ENCODE measurements at regions not wholly inside any gene's neighbourhood (a gene's known extent, or its start where the extent isn't known, plus 50 kb on each side); places are given as distances from the start of the nearest gene placed in this dataset.

DNA sequence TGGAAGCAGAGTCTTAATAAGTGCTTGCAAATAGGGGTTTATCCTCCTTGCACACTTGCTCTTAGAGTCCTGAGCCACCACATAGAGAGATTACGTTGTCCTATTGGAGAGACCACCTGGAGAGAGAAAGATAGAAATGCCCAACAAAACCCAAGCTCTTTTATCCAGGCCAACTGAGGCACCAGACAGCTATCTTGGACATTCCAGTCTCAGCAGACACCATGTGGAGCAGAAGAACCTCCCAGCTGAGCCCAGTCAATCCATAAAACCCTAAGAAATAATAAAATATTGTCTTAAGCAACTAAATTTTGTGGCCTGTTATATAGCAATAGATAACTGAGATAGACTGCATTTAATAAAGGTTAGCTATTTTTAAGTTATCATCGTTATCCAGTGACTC is 105.7 kb upstream of the PFN2 start:
- ChIA-PET POLR2A (ENCODE audit: low non-redundant PET) (no interaction called here), CTCF (interaction anchor here (0.6 to 0.7 kb wide), 2 partner anchors 50 to 109 kb away, joined by 3 read pairs; no protein-coding TSS in a partner anchor)
- no peak overlapping the region for H3K27ac ChIP-seq
- no peak for DNase-seq (ENCODE audit: low spot score)
- TF ChIP-seq, protein P1, sequence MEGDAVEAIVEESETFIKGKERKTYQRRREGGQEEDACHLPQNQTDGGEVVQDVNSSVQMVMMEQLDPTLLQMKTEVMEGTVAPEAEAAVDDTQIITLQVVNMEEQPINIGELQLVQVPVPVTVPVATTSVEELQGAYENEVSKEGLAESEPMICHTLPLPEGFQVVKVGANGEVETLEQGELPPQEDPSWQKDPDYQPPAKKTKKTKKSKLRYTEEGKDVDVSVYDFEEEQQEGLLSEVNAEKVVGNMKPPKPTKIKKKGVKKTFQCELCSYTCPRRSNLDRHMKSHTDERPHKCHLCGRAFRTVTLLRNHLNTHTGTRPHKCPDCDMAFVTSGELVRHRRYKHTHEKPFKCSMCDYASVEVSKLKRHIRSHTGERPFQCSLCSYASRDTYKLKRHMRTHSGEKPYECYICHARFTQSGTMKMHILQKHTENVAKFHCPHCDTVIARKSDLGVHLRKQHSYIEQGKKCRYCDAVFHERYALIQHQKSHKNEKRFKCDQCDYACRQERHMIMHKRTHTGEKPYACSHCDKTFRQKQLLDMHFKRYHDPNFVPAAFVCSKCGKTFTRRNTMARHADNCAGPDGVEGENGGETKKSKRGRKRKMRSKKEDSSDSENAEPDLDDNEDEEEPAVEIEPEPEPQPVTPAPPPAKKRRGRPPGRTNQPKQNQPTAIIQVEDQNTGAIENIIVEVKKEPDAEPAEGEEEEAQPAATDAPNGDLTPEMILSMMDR (conservative IDR thresholded peaks at IDR 0.05; ENCODE audit: low read depth), result no peak

DNA sequence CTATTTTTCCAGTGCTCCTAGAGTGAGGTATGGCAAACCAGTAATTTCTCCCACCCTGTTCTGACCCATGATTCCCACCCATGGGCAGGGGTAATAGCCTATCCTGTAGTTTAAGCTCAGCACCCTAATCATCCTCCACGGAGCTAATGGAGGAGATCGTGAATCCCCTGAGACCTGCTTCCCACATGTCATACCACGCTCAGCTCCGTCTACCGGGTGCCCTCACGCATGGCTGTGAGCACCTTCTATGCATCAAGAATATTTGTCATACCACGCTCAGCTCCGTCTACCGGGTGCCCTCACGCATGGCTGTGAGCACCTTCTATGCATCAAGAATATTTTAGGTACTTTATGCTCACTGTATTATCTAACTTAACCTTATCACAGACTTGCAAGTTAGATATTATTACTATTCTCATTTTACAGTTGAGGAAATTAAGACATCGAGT is 104.7 kb upstream of the PFN2 start:
- TF ChIP-seq, protein P1 (conservative IDR thresholded peaks at IDR 0.05; ENCODE audit: low read depth), result no peak
- POLR2A ChIA-PET (ENCODE audit: low non-redundant PET), result no interaction called here
- DNase-seq (ENCODE audit: low spot score), result no peak
- CTCF ChIA-PET, result no interaction called here
- H3K27ac ChIP-seq, result no peak overlapping the region

DNA sequence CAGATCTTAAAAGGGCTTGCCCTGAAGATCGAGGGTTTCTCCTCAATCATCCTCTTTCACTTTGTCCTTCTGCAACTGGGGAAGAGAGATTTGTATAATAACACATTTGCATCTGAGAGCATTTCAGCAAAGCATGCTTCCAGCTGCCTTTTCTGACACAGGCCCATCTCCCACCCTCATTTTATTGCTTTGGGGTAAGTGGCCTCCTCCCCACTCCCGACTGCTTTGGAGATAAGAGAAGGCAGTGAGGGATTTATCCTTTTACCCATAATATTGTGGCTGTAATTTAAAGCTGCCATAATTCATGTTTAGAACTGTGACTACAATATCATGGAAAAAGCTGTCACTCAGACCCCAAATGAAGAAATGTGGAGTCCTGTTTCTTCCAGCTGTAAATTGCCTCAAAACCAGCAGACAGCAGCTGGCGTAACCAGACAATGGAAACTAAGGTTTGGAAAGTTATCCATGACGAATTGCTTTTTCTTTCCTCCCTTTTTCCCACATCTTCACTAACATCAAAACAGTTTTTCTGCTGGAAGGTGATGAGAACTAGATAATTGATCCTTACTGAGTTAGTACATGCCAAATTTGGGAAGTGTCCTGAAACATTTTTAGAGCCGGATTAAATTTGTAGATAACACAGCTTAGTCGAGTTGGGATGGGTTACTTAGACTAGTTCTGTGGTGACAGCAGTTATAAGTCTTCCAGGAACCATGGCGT is 104.2 kb upstream of the PFN2 start:
- TF ChIP-seq, protein P1 (conservative IDR thresholded peaks at IDR 0.05; ENCODE audit: low read depth), result no peak
- CTCF ChIA-PET, result no interaction called here
- no peak for DNase-seq (ENCODE audit: low spot score)
- H3K27ac ChIP-seq, result no peak overlapping the region
- POLR2A ChIA-PET (ENCODE audit: low non-redundant PET), result no interaction called here

DNA sequence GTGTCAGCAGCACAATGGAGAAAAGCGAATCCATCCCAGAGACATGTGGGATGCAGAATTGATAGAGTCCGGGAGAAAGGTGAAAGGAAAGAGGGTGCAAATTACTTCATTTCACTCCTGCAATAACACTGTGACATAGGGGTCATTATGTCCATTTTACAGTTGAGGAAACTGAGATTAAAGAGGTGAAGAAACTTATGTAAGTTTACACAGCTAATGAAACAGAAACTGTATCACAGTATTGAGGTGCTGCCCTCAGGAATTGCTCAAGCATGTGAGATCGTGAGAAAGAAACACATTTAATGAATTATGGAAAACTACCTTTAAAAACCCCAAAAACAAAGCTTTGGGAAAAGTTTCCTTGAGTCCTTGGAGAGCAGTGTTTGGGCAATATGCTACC is 103.6 kb upstream of the PFN2 start:
- ChIA-PET POLR2A (ENCODE audit: low non-redundant PET) (no interaction called here), CTCF (no interaction called here)
- no peak for DNase-seq (ENCODE audit: low spot score)
- TF ChIP-seq, protein P1 (conservative IDR thresholded peaks at IDR 0.05; ENCODE audit: low read depth), result no peak
- H3K27ac ChIP-seq, result no peak overlapping the region

DNA sequence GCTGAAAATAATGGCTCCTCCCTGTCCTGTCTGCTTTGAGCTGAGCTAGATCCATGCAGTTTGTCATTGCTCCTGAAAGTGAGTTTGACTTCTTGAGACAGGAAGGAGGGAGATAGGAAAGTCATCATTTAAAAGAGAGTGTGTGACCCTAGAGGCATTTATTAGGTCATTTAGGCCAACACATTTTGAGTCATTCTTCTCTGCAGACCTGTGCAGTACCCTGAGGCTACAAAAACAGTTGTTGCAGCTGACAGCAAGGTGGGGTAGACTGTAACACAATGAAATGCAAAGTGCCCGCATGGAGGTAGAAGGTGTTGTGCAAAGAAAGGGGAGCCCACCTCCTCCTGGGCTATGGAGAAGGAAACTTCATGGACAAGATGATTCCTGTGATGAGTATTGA is 102.8 kb upstream of the PFN2 start:
- ChIA-PET CTCF (no interaction called here), POLR2A (ENCODE audit: low non-redundant PET) (no interaction called here)
- DNase-seq (ENCODE audit: low spot score), result peak; percentile 26
- no peak overlapping the region for H3K27ac ChIP-seq
- TF ChIP-seq, protein P1 (conservative IDR thresholded peaks at IDR 0.05; ENCODE audit: low read depth), result no peak

DNA sequence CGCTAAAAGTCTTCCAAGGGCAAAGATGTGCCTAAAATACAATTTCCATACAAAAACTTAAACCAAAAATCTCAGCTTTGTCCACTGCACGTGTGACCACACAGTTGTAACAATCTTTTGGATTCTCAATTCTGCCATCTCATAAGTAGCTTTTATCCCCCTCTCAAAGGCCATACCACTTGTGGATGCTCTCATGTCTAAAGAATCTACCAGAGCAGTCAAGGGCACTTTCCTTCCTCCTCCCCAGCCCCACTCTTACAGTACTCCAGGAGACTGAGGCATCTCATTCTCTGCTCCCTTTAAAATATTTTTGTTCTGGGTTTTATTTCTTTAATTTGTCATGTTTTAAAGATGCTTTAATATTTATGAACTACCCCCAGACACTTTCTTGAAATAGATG is 102.3 kb upstream of the PFN2 start:
- ChIA-PET CTCF (no interaction called here), POLR2A (ENCODE audit: low non-redundant PET) (no interaction called here)
- no peak overlapping the region for H3K27ac ChIP-seq
- DNase-seq (ENCODE audit: low spot score), result no peak
- TF ChIP-seq, protein P1 (conservative IDR thresholded peaks at IDR 0.05; ENCODE audit: low read depth), result no peak

Data from RWPE1 (cell line).